ENCODE measurements at regions not wholly inside any gene's neighbourhood (a gene's known extent, or its start where the extent isn't known, plus 50 kb on each side); places are given as distances from the start of the nearest gene placed in this dataset.

- TF ChIP-seq CTCF (IDR thresholded peaks at IDR 0.05) (no peak), EZH2 (IDR thresholded peaks at IDR 0.05) (no peak)
Observed at GRCh38 chr17:14733376-14733775, 432.5 kb downstream of the HS3ST3B1 start.
